Right lobe of liver (tissue), 4 donors: ENCODE measurements at regions not wholly inside any gene's neighbourhood (a gene's known extent, or its start where the extent isn't known, plus 50 kb on each side); places are given as distances from the start of the nearest gene placed in this dataset.

Experiments used
- POLR2A ChIP-seq: fragments of 450-650 bp; IDR thresholded peaks from one replicate; pipeline ENCODE4 v1.6.1; 2017; ENCODE audit warnings: antibody characterized with exemption, mild to moderate bottlenecking
- TF ChIP-seq, protein P1 (sequence below), 4 donors: fragments of 200-600 bp in 3 of 4; fragments of 450-650 bp in 1 of 4; IDR thresholded peaks; one replicate each; pipeline versions ENCODE4 v1.5.1 to v1.8.0; 2016 to 2022; ENCODE audit warnings: antibody characterized with exemption in 4 of 4, mild to moderate bottlenecking in 2 of 4
- donor health status: DM: no; HTN: no; CAD: no.
- donor health status: DM: no; HTN: no; CAD: no.
- donor health status: DM: no; HTN: yes; CAD: no.

DNA sequence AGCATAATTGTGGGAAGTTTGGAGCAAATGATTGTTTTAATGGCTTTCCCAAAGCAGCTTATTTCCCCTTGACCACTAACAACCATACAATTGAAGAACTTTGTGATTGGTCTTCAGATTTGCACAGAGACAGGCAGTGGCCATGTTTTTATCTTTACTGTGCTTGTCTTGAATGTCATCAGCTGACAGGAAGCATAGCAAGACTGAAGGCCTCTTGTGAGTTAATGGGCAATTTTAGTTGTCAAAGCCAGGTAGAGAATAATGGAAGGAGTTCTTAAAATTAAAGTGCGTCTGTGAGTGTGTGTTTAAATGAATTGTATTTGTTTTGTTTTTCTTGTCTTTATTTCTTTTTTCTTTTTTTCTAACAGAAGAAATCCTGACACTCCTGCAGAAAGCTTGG, 809.9 kb downstream of the TSN start:
- TF ChIP-seq, protein P1, sequence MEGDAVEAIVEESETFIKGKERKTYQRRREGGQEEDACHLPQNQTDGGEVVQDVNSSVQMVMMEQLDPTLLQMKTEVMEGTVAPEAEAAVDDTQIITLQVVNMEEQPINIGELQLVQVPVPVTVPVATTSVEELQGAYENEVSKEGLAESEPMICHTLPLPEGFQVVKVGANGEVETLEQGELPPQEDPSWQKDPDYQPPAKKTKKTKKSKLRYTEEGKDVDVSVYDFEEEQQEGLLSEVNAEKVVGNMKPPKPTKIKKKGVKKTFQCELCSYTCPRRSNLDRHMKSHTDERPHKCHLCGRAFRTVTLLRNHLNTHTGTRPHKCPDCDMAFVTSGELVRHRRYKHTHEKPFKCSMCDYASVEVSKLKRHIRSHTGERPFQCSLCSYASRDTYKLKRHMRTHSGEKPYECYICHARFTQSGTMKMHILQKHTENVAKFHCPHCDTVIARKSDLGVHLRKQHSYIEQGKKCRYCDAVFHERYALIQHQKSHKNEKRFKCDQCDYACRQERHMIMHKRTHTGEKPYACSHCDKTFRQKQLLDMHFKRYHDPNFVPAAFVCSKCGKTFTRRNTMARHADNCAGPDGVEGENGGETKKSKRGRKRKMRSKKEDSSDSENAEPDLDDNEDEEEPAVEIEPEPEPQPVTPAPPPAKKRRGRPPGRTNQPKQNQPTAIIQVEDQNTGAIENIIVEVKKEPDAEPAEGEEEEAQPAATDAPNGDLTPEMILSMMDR (IDR thresholded peaks at IDR 0.05), result no peak
- no peak for TF ChIP-seq POLR2A
